GM12864 (cell line): ENCODE measurements at regions not wholly inside any gene's neighbourhood (a gene's known extent, or its start where the extent isn't known, plus 50 kb on each side); places are given as distances from the start of the nearest gene placed in this dataset.
"Not testable (repeated sequence)": the region's sequence is repeated elsewhere in the genome, so short reads cannot be mapped to it uniquely, and the experiment has no call there.

ENCODE experiments used
- DNase-seq: peaks from one replicate; pipeline ENCODE4 v3.0.0-alpha.2; 2011; ENCODE audit warnings: low read depth
- H3K4me3 ChIP-seq: 2 replicates; pipeline ENCODE4 v1.5.1; 2011; ENCODE audit warnings: mild to moderate bottlenecking, low read depth, low read length, control low read depth
- TF ChIP-seq, protein P1 (sequence below): IDR thresholded peaks from 2 replicates; pipeline ENCODE4 v1.5.1; 2011; ENCODE audit warnings: low read depth, mild to moderate bottlenecking, moderate library complexity, low read length, control low read depth, inconsistent platforms; ENCODE audit errors: missing control alignments

DNA sequence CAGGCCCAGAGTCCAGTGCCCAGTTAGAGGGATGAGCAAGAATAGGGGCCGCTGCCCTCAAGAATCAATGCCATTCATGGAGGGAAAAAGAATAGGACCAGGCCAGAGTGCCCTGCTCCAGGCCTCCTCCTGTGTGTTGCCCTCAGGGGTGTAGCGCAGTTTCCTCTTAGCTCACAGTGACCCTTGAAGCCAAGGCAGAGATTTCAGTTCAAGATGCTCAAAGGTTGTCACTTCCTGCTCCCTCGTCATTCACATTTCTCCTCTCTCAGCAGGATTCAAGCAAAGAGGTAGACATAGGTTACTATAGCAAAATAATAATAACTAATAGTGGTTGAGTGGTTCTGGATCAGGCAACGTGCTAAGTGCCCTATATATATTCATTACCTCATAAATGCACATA lies 55.1 kb upstream of the PELI2 start:
- DNase-seq = no peak
- no peak overlapping the region for H3K4me3 ChIP-seq
- TF ChIP-seq, protein P1, sequence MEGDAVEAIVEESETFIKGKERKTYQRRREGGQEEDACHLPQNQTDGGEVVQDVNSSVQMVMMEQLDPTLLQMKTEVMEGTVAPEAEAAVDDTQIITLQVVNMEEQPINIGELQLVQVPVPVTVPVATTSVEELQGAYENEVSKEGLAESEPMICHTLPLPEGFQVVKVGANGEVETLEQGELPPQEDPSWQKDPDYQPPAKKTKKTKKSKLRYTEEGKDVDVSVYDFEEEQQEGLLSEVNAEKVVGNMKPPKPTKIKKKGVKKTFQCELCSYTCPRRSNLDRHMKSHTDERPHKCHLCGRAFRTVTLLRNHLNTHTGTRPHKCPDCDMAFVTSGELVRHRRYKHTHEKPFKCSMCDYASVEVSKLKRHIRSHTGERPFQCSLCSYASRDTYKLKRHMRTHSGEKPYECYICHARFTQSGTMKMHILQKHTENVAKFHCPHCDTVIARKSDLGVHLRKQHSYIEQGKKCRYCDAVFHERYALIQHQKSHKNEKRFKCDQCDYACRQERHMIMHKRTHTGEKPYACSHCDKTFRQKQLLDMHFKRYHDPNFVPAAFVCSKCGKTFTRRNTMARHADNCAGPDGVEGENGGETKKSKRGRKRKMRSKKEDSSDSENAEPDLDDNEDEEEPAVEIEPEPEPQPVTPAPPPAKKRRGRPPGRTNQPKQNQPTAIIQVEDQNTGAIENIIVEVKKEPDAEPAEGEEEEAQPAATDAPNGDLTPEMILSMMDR = no peak

DNA sequence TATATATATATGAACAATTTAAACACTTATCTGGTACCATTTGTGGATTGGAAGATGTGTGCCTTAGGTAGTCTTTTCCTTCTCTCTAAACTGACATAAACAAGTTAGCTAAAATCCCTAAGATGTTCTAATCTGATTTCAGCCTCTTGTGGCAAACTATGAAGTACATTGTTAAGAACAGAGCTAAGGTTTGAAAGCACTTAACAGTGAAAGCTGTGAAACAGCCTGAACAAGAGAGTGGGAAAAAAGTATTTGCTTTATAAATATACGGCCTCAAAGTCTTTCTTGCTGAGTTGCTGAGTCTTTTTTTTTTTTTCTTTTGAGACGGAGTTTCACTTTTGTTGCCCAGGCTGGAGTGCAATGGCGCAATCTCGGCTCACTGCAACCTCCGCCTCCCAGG lies 53.7 kb upstream of the PELI2 start:
- H3K4me3 ChIP-seq = no peak overlapping the region
- DNase-seq = no peak
- TF ChIP-seq, protein P1 = no peak

DNA sequence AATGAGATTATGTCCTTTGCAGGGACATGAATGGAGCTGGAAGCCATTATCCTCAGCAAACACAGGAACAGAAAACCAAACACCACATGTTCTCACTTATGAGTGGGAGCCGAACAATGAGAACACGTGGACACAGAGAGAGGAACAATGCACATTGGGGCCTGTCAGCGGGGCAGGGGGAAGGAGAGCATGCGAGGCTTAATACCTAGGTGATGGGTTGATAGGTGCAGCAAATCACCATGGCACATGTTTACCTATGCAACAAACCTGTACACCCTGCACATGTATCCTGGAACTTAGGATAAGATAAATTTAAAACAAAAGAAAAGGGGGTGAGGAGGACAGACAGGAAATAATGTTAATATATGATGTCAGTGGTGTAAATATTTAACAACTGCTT lies 53.0 kb upstream of the PELI2 start:
- H3K4me3 ChIP-seq, DNase-seq: not testable (repeated sequence)

DNA sequence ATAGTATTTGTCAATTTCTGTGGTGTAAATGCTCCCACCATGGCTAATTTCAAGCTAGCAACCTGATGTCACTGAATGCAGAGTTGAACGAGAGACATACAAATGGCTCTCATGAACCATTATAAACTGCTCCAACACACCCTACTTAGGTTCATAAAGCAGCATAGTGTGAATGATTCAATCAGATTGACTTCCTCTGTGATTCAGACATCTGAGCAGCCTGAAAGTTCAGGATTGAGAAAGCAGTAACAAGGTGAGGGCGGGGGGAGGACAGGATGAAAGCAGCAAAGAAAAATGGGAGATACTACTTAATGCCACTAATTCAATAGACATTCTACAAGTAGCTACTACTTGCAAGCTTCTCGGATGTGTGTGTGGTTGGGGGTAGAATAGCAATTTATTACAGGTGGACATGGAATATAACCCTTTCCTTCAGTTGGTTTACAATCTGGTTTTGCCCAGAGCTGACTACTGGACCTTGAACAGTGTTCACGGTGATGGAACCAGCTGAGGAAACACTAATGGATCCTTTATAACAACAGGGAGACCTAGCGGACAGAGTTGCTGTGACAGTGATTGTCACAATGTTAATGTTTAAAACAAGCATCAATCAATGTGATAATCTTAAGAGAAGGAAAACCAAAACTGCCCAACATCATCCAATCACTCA lies 52.5 kb upstream of the PELI2 start:
- DNase-seq = no peak
- no peak overlapping the region for H3K4me3 ChIP-seq
- TF ChIP-seq, protein P1 = no peak
